Mesendoderm (in vitro differentiated cells): ENCODE measurements at regions not wholly inside any gene's neighbourhood (a gene's known extent, or its start where the extent isn't known, plus 50 kb on each side); places are given as distances from the start of the nearest gene placed in this dataset.
A peak's percentile ranks its signal among the peaks of the same experiment; 100 is the strongest.
"Not testable (repeated sequence)": the region's sequence is repeated elsewhere in the genome, so short reads cannot be mapped to it uniquely, and the experiment has no call there.

Experiments used
- DNase-seq: peaks from one replicate; pipeline ENCODE4 v3.0.0; 2013
- H2AK5ac ChIP-seq: 2 replicates; pipeline ENCODE4 v1.6.1; 2013; ENCODE audit warnings: low read length, inconsistent platforms
- H2BK120ac ChIP-seq: 2 replicates; pipeline ENCODE4 v1.6.1; 2013; ENCODE audit warnings: low read depth, mild to moderate bottlenecking, low read length, moderate library complexity, mixed read lengths
- H2BK15ac ChIP-seq: replicated peaks from 2 replicates; pipeline ENCODE4 v1.6.1; 2013; ENCODE audit warnings: low read depth, mild to moderate bottlenecking, moderate library complexity
- H2BK5ac ChIP-seq: 2 replicates; pipeline ENCODE4 v1.6.1; 2013; ENCODE audit warnings: low read length, inconsistent platforms
- H3K18ac ChIP-seq: 2 replicates; pipeline ENCODE4 v1.6.1; 2013; ENCODE audit warnings: mild to moderate bottlenecking, low read length, mixed read lengths
- H3K23ac ChIP-seq: one replicate; pipeline ENCODE4 v1.6.1; 2013; ENCODE audit warnings: low read length
- H3K27ac ChIP-seq: 2 replicates; pipeline ENCODE4 v1.5.1; 2013; ENCODE audit warnings: low read depth, mild to moderate bottlenecking, inconsistent platforms, low read length, moderate library complexity
- H3K27me3 ChIP-seq: 2 replicates; pipeline ENCODE4 v1.6.1; 2013; ENCODE audit warnings: low read length, control low read depth, mild to moderate bottlenecking, inconsistent platforms; ENCODE audit not compliant: insufficient read depth, poor library complexity
- H3K36me3 ChIP-seq: 2 replicates; pipeline ENCODE4 v1.6.1; 2013; ENCODE audit warnings: low read length, inconsistent platforms; ENCODE audit not compliant: control insufficient read depth, insufficient read depth
- H3K4ac ChIP-seq: one replicate; pipeline ENCODE4 v1.6.1; 2013; ENCODE audit warnings: low read depth, mild to moderate bottlenecking, low read length, moderate library complexity
- H3K4me1 ChIP-seq: 2 replicates; pipeline ENCODE4 v1.6.1; 2013; ENCODE audit warnings: low read depth, low read length, inconsistent platforms; ENCODE audit not compliant: control insufficient read depth
- H3K4me2 ChIP-seq: 2 replicates; pipeline ENCODE4 v1.6.1; 2013; ENCODE audit warnings: low read length
- H3K4me3 ChIP-seq: 2 replicates; pipeline ENCODE4 v1.5.1; 2013; ENCODE audit warnings: mild to moderate bottlenecking, low read length
- H3K56ac ChIP-seq: one replicate; pipeline ENCODE4 v1.6.1; 2013; ENCODE audit warnings: low read length
- H3K79me1 ChIP-seq: 2 replicates; pipeline ENCODE4 v1.6.1; 2013; ENCODE audit warnings: low read length, inconsistent platforms
- H3K79me2 ChIP-seq: 2 replicates; pipeline ENCODE4 v1.6.1; 2013; ENCODE audit warnings: mild to moderate bottlenecking, low read length; ENCODE audit not compliant: control insufficient read depth, insufficient read depth
- H3K9ac ChIP-seq: 2 replicates; pipeline ENCODE4 v1.6.1; 2013; ENCODE audit warnings: low read length, inconsistent platforms
- H4K5ac ChIP-seq: one replicate; pipeline ENCODE4 v1.6.1; 2013; ENCODE audit warnings: low read length
- H4K8ac ChIP-seq: one replicate; pipeline ENCODE4 v1.6.1; 2013; ENCODE audit warnings: low read depth, mild to moderate bottlenecking, control low read depth, low read length, moderate library complexity
- WGBS: extraction: QIAGEN DNeasy Blood & Tissue Kit; methylation state at CpG from one replicate; pipeline ENCODE4 v1.1.7; 2013; ENCODE audit warnings: low lambda C conversion rate, missing lambda C conversion rate; ENCODE audit not compliant: insufficient coverage; ENCODE audit errors: extremely low coverage; 5-methylcytosine and 5-hydroxymethylcytosine counted together

- no peaks in the 10 kb centered on the region for H3K79me2 ChIP-seq
- H3K4me3 ChIP-seq = no peak overlapping the region
- no peaks in the 10 kb centered on the region for H3K4me1 ChIP-seq
- H3K9ac ChIP-seq = no peak overlapping the region
- H3K4me2 ChIP-seq = no peak overlapping the region
- no peaks in the 10 kb centered on the region for H3K36me3 ChIP-seq
- H3K56ac ChIP-seq = no peak overlapping the region
- no peak overlapping the region for H2BK5ac ChIP-seq
- H2AK5ac ChIP-seq = no peak overlapping the region
- no peaks in the 10 kb centered on the region for H3K79me1 ChIP-seq
- DNase-seq = no peak
- no peak overlapping the region for H2BK15ac ChIP-seq
- H2BK120ac ChIP-seq = no peak overlapping the region
- no peak overlapping the region for H3K4ac ChIP-seq
- no peak overlapping the region for H3K27ac ChIP-seq
- H3K27me3 ChIP-seq = no peaks in the 10 kb centered on the region
- WGBS = no CpG with 5 or more reads among the region's 6 CpGs
- H4K5ac ChIP-seq = no peak overlapping the region
- no peak overlapping the region for H4K8ac ChIP-seq
- H3K23ac ChIP-seq = no peak overlapping the region
- H3K18ac ChIP-seq = no peak overlapping the region
Measured at GRCh38 chrX:2568125-2568524, 67.3 kb upstream of the DHRSX start.

DNA sequence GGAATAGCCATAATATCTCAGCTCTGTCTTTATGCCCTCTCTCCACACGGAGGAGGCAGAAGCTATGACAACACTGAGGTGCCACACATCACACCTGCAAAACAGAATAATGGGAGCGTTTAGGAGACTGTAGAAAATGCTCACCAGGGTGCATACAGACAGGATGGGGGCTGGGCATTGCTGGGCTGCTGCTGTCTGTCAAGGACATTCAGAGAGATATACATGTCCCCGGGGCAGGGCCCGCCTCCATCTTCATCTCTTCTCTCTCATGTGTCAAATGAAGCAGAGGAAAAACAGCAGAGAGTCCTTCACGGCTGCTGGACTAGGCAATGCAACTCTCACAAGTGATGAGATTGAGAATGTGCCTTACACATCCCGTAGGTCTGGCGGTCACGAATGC is 65.3 kb upstream of the DHRSX start:
- no peak overlapping the region for H3K56ac ChIP-seq
- no peak overlapping the region for H4K8ac ChIP-seq
- peak; percentile 45 for DNase-seq
- no peak overlapping the region for H3K9ac ChIP-seq
- no peak overlapping the region for H2AK5ac ChIP-seq
- no peak overlapping the region for H4K5ac ChIP-seq
- no peak overlapping the region for H2BK5ac ChIP-seq
- H3K36me3 ChIP-seq = no peaks in the 10 kb centered on the region
- no CpG with 5 or more reads among the region's 8 CpGs for WGBS
- H2BK120ac ChIP-seq = no peak overlapping the region
- no peaks in the 10 kb centered on the region for H3K27me3 ChIP-seq
- H3K4ac ChIP-seq = no peak overlapping the region
- H3K4me3 ChIP-seq = no peak overlapping the region
- no peaks in the 10 kb centered on the region for H3K79me2 ChIP-seq
- H3K4me2 ChIP-seq = no peak overlapping the region
- H3K27ac ChIP-seq = no peak overlapping the region
- no peak overlapping the region for H2BK15ac ChIP-seq
- H3K18ac ChIP-seq = no peak overlapping the region
- H3K4me1 ChIP-seq = no peaks in the 10 kb centered on the region
- H3K79me1 ChIP-seq = no peaks in the 10 kb centered on the region
- no peak overlapping the region for H3K23ac ChIP-seq

DNA sequence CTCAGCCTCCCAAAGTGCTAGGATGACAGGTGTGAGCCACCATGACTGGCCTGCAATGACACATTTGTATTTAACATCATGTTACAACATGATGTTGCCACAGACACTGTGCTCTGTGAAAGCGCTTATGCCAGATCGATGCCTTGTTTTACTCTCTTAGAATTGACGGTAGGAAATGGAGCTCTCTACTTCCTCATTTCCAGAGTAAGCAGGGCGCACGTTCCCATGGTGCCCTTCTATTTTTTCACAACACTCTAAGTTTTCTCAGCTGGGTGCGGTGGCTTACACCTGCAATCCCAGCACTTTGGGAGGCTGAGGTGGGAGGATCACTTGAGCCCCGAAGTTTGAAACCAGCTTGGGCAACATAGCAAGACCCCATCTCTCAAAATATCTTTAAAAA is 60.7 kb upstream of the DHRSX start:
- Histone ChIP-seq H3K79me2 (no peaks in the 10 kb centered on the region), H2BK5ac (no peak overlapping the region), H3K56ac (no peak overlapping the region), H4K5ac (no peak overlapping the region), H3K4ac (no peak overlapping the region), H3K4me2 (no peak overlapping the region), H3K79me1 (no peaks in the 10 kb centered on the region), H3K27me3 (no peaks in the 10 kb centered on the region), H3K18ac (no peak overlapping the region), H3K4me3 (no peak overlapping the region), H4K8ac (no peak overlapping the region), H3K4me1 (no peaks in the 10 kb centered on the region), H3K27ac (no peak overlapping the region), H2AK5ac (no peak overlapping the region), H3K36me3 (no peaks in the 10 kb centered on the region), H2BK15ac (no peak overlapping the region), H2BK120ac (no peak overlapping the region), H3K9ac (no peak overlapping the region), H3K23ac (no peak overlapping the region)
- no peak for DNase-seq
- no CpG with 5 or more reads among the region's 7 CpGs for WGBS

- Histone ChIP-seq H3K4me2 (no peak overlapping the region), H2BK120ac (no peak overlapping the region), H3K4me1 (no peaks in the 10 kb centered on the region), H4K8ac (no peak overlapping the region), H2BK5ac (no peak overlapping the region), H4K5ac (no peak overlapping the region), H2AK5ac (no peak overlapping the region), H3K9ac (no peak overlapping the region), H3K79me2 (no peaks in the 10 kb centered on the region), H3K27ac (no peak overlapping the region), H3K56ac (no peak overlapping the region), H3K18ac (no peak overlapping the region), H2BK15ac (no peak overlapping the region), H3K23ac (no peak overlapping the region), H3K27me3 (no peaks in the 10 kb centered on the region), H3K4me3 (no peak overlapping the region), H3K79me1 (no peaks in the 10 kb centered on the region), H3K36me3 (no peaks in the 10 kb centered on the region), H3K4ac (no peak overlapping the region)
- DNase-seq = no peak
- no CpG with 5 or more reads among the region's 3 CpGs for WGBS
Measured at GRCh38 chrX:2559124-2559523, 58.3 kb upstream of the DHRSX start.

GRCh38 chrX:2554891-2555290 is 54.1 kb upstream of the DHRSX start:
- H3K27ac ChIP-seq = no peak overlapping the region
- no peak overlapping the region for H4K8ac ChIP-seq
- H3K27me3 ChIP-seq = no peaks in the 10 kb centered on the region
- no peak overlapping the region for H3K56ac ChIP-seq
- H2AK5ac ChIP-seq = no peak overlapping the region
- no peak overlapping the region for H3K4me3 ChIP-seq
- H4K5ac ChIP-seq = no peak overlapping the region
- no peak overlapping the region for H3K4ac ChIP-seq
- no peaks in the 10 kb centered on the region for H3K36me3 ChIP-seq
- no peak overlapping the region for H3K4me2 ChIP-seq
- H3K79me1 ChIP-seq = no peaks in the 10 kb centered on the region
- no peak overlapping the region for H2BK5ac ChIP-seq
- no peak overlapping the region for H3K23ac ChIP-seq
- H3K9ac ChIP-seq = no peak overlapping the region
- H2BK15ac ChIP-seq = no peak overlapping the region
- H3K4me1 ChIP-seq = peaks cover 3% of the 10 kb centered on the region
- no peak overlapping the region for H2BK120ac ChIP-seq
- no CpG with 5 or more reads among the region's 1 CpG for whole genome bisulfite sequencing
- H3K79me2 ChIP-seq = no peaks in the 10 kb centered on the region
- no peak overlapping the region for H3K18ac ChIP-seq
- DNase-seq = no peak

DNA sequence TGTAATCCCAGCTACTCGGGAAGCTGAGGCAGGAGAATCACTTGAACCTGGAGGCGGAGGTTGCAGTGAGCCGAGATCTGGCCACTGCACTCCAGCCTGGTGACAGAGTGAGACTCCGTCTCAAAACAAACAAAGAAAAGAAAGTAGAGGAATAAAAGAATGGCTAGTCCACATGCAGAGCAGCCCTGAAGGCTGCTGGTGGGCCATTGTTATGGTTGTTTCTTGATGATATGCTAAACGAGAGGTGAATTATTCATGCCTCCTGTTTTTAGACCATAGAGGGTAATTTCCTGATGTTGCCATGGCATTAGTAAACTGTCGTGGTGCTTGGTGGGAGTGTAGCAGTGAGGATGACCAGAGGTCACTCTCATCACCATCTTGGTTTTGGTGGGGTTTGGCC is 53.3 kb upstream of the DHRSX start:
- H3K79me1 ChIP-seq, H3K56ac ChIP-seq, H3K36me3 ChIP-seq, H3K79me2 ChIP-seq, H2BK15ac ChIP-seq, H4K5ac ChIP-seq, H3K4me3 ChIP-seq, H2AK5ac ChIP-seq, H3K4me1 ChIP-seq, H3K9ac ChIP-seq, H3K23ac ChIP-seq, H3K4me2 ChIP-seq, H2BK5ac ChIP-seq, H3K27me3 ChIP-seq, H2BK120ac ChIP-seq, H3K27ac ChIP-seq, H4K8ac ChIP-seq, H3K18ac ChIP-seq, DNase-seq, H3K4ac ChIP-seq: not testable (repeated sequence)
- no CpG with 5 or more reads among the region's 6 CpGs for WGBS
